ENCODE measurements at regions not wholly inside any gene's neighbourhood (a gene's known extent, or its start where the extent isn't known, plus 50 kb on each side); places are given as distances from the start of the nearest gene placed in this dataset.

DNA sequence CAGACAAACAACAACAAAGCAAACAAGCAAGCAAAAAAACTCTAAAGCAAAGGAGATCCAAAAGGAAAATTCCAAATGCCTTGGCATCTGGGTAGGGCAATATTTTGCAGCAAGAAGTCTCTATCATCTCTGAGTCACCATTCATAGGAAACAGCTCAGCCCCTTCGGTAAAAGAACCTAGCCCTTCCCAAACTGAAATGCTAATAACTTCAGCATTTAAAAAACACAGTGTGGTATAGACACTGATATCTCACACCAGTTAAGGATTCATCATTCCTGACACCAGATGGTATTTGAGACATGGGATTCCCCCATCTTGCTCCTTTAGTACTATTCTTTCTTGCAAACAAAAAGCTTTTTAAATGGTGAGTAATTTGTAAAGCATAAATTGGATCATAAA is 491.8 kb downstream of the TXNL1 start:
- H3K9ac ChIP-seq (ENCODE audit: low read length), result no peak overlapping the region
- no peaks in the 10 kb centered on the region for H3K36me3 ChIP-seq (replicated peaks; ENCODE audit: insufficient read depth, low read length)
- H3K4me2 ChIP-seq (ENCODE audit: low read depth, low read length), result no peak overlapping the region
- no peak for TF ChIP-seq EZH2phosphoT487 (IDR thresholded peaks at IDR 0.05; ENCODE audit: low read length)
- TF ChIP-seq, protein P1, sequence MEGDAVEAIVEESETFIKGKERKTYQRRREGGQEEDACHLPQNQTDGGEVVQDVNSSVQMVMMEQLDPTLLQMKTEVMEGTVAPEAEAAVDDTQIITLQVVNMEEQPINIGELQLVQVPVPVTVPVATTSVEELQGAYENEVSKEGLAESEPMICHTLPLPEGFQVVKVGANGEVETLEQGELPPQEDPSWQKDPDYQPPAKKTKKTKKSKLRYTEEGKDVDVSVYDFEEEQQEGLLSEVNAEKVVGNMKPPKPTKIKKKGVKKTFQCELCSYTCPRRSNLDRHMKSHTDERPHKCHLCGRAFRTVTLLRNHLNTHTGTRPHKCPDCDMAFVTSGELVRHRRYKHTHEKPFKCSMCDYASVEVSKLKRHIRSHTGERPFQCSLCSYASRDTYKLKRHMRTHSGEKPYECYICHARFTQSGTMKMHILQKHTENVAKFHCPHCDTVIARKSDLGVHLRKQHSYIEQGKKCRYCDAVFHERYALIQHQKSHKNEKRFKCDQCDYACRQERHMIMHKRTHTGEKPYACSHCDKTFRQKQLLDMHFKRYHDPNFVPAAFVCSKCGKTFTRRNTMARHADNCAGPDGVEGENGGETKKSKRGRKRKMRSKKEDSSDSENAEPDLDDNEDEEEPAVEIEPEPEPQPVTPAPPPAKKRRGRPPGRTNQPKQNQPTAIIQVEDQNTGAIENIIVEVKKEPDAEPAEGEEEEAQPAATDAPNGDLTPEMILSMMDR (IDR thresholded peaks at IDR 0.05; ENCODE audit: low read length), result no peak
- TF ChIP-seq EZH2 (optimal IDR thresholded peaks at IDR 0.05; ENCODE audit: low read depth, low read length), result no peak
- no peak overlapping the region for H2AFZ ChIP-seq (ENCODE audit: low read length)
- H3F3A ChIP-seq (ENCODE audit: insufficient read depth, low read length), result no peaks in the 10 kb centered on the region
- no peaks in the 10 kb centered on the region for H3K9me2 ChIP-seq (replicated peaks; ENCODE audit: insufficient read depth, low read length)
- H3K27ac ChIP-seq (ENCODE audit: low read length), result no peak overlapping the region
- no peak for DNase-seq
- no peaks in the 10 kb centered on the region for H3K27me3 ChIP-seq (replicated peaks; ENCODE audit: insufficient read depth, low read length)
- no peaks in the 10 kb centered on the region for H3K9me3 ChIP-seq (replicated peaks; ENCODE audit: insufficient read depth, low read length)
- no peak overlapping the region for H3K4me3 ChIP-seq (ENCODE audit: low read length)
- H3K79me2 ChIP-seq (ENCODE audit: low read length), result no peaks in the 10 kb centered on the region
- no peaks in the 10 kb centered on the region for H3K4me1 ChIP-seq (ENCODE audit: low read length)
- H4K20me1 ChIP-seq (ENCODE audit: insufficient read depth, low read length), result no peaks in the 10 kb centered on the region

DNA sequence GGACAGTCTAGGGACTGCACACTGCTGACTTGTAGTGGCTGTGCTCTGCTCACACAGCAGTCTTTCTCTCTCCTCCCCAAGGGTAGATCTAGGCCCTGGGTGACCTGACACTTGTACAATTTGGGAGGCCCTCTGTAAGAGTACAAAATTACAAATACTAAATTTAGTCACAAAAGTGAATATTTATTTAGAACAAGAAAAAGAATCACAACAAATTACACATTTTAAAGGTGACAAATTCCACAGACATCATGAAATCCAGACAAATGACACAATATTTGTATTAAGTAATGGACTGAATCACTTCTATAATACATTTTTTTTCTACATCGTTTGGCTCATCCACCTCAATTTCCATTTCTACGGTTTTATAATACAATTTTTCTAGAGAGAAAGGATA is 496.4 kb downstream of the TXNL1 start:
- TF ChIP-seq, protein P1 (IDR thresholded peaks at IDR 0.05; ENCODE audit: low read length), result no peak
- TF ChIP-seq EZH2phosphoT487 (IDR thresholded peaks at IDR 0.05; ENCODE audit: low read length) (no peak), EZH2 (optimal IDR thresholded peaks at IDR 0.05; ENCODE audit: low read depth, low read length) (no peak)
- no peaks in the 10 kb centered on the region for H3K9me3 ChIP-seq (replicated peaks; ENCODE audit: insufficient read depth, low read length)
- no peak overlapping the region for H3K4me2 ChIP-seq (ENCODE audit: low read depth, low read length)

DNA sequence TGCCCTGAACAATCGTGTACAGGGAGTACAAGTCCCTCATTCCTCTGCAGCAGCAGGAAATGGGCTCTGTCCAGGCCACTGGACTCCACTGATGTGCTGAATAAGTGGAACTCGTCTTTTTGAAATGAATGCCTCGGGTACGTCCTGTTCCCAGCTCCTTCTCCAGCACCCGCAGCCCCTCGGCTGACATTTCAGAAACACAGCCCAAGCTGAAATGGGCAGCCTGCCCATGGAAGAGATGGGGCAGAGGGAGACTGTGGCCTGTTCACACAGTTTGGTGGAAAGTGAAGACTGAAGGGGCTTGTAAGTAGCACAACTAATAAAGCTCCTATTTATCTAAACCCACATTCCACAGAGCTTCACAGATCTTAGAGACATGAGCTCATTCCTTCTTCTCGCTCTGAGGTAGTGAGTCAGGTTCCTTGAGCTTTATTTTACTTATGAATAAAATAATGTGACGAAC is 498.6 kb downstream of the TXNL1 start:
- no peak overlapping the region for H3K27ac ChIP-seq (ENCODE audit: low read length)
- H3K9ac ChIP-seq (ENCODE audit: low read length), result no peak overlapping the region
- H3K9me2 ChIP-seq (replicated peaks; ENCODE audit: insufficient read depth, low read length), result no peaks in the 10 kb centered on the region
- no peaks in the 10 kb centered on the region for H3K36me3 ChIP-seq (replicated peaks; ENCODE audit: insufficient read depth, low read length)
- no peaks in the 10 kb centered on the region for H3K4me1 ChIP-seq (ENCODE audit: low read length)
- no peaks in the 10 kb centered on the region for H3K27me3 ChIP-seq (replicated peaks; ENCODE audit: insufficient read depth, low read length)
- no peak overlapping the region for H3K4me2 ChIP-seq (ENCODE audit: low read depth, low read length)
- no peak overlapping the region for H2AFZ ChIP-seq (ENCODE audit: low read length)
- TF ChIP-seq EZH2phosphoT487 (IDR thresholded peaks at IDR 0.05; ENCODE audit: low read length) (no peak), EZH2 (optimal IDR thresholded peaks at IDR 0.05; ENCODE audit: low read depth, low read length) (no peak)
- TF ChIP-seq, protein P1 (IDR thresholded peaks at IDR 0.05; ENCODE audit: low read length), result no peak
- H3K4me3 ChIP-seq (ENCODE audit: low read length), result no peak overlapping the region
- DNase-seq, result no peak
- no peaks in the 10 kb centered on the region for H3K79me2 ChIP-seq (ENCODE audit: low read length)
- H3F3A ChIP-seq (ENCODE audit: insufficient read depth, low read length), result no peaks in the 10 kb centered on the region
- no peaks in the 10 kb centered on the region for H3K9me3 ChIP-seq (replicated peaks; ENCODE audit: insufficient read depth, low read length)
- no peaks in the 10 kb centered on the region for H4K20me1 ChIP-seq (ENCODE audit: insufficient read depth, low read length)

More for the DNA sequence above, 496.4 kb downstream of the TXNL1 start:
- Histone ChIP-seq H3K9me2 (replicated peaks; ENCODE audit: insufficient read depth, low read length) (no peaks in the 10 kb centered on the region), H3K4me1 (ENCODE audit: low read length) (no peaks in the 10 kb centered on the region), H3K27me3 (replicated peaks; ENCODE audit: insufficient read depth, low read length) (no peaks in the 10 kb centered on the region), H3K27ac (ENCODE audit: low read length) (no peak overlapping the region), H2AFZ (ENCODE audit: low read length) (no peak overlapping the region), H3K4me3 (ENCODE audit: low read length) (no peak overlapping the region), H3K9ac (ENCODE audit: low read length) (no peak overlapping the region), H4K20me1 (ENCODE audit: insufficient read depth, low read length) (no peaks in the 10 kb centered on the region), H3F3A (ENCODE audit: insufficient read depth, low read length) (no peaks in the 10 kb centered on the region), H3K79me2 (ENCODE audit: low read length) (no peaks in the 10 kb centered on the region), H3K36me3 (replicated peaks; ENCODE audit: insufficient read depth, low read length) (no peaks in the 10 kb centered on the region)
- DNase-seq, result no peak

Measured in MM.1S (cell line).